ENCODE measurements at regions not wholly inside any gene's neighbourhood (a gene's known extent, or its start where the extent isn't known, plus 50 kb on each side); places are given as distances from the start of the nearest gene placed in this dataset.
"Not testable (repeated sequence)": the region's sequence is repeated elsewhere in the genome, so short reads cannot be mapped to it uniquely, and the experiment has no call there.

DNA sequence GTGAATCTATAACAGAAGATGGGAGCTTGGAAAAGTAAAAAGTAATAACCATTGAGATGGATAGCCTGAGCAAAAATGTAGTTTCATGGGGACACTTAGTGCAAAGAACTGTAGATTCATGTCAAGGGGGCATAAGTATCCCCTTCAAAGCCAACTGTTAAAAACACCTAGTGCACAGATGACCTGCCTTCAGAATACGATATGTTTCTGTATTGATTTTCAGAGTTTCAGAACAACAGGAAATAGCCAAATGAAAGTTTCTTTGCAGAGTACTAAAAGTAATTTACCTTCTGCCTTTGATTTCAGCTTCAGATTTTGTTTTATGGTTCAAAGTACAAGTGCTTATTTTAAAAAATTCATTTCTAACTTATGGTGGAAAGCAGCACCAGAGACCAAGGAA is 593.1 kb downstream of the TTLL7 start:
- TF ChIP-seq, protein P1, sequence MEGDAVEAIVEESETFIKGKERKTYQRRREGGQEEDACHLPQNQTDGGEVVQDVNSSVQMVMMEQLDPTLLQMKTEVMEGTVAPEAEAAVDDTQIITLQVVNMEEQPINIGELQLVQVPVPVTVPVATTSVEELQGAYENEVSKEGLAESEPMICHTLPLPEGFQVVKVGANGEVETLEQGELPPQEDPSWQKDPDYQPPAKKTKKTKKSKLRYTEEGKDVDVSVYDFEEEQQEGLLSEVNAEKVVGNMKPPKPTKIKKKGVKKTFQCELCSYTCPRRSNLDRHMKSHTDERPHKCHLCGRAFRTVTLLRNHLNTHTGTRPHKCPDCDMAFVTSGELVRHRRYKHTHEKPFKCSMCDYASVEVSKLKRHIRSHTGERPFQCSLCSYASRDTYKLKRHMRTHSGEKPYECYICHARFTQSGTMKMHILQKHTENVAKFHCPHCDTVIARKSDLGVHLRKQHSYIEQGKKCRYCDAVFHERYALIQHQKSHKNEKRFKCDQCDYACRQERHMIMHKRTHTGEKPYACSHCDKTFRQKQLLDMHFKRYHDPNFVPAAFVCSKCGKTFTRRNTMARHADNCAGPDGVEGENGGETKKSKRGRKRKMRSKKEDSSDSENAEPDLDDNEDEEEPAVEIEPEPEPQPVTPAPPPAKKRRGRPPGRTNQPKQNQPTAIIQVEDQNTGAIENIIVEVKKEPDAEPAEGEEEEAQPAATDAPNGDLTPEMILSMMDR (IDR thresholded peaks at IDR 0.05): not testable (repeated sequence)
- not testable (repeated sequence) for TF ChIP-seq POLR2A (IDR thresholded peaks at IDR 0.05)
